Tibial nerve (tissue), 4 donors: ENCODE measurements at regions not wholly inside any gene's neighbourhood (a gene's known extent, or its start where the extent isn't known, plus 50 kb on each side); places are given as distances from the start of the nearest gene placed in this dataset.

ENCODE experiments used
- EP300 ChIP-seq, 2 donors: sonication (generic); formaldehyde crosslinking; IDR thresholded peaks; one replicate each; pipeline ENCODE4 v1.6.1; 2017; ENCODE audit warnings: antibody characterized with exemption in 2 of 2, mild to moderate bottlenecking in 1 of 2
- POLR2A ChIP-seq, 2 donors: fragments of 450-650 bp; IDR thresholded peaks; one replicate each; pipeline ENCODE4 v1.6.1; 2017; ENCODE audit warnings: antibody characterized with exemption in 2 of 2, mild to moderate bottlenecking in 2 of 2, moderate library complexity in 2 of 2
- TF ChIP-seq, protein P1 (sequence below), 5 experiments: fragments of 200-600 bp in 3 of 5; fragments of 450-650 bp in 2 of 5; sonication (generic) in 3 of 5; IDR thresholded peaks; one replicate each; pipeline ENCODE4 v1.5.1; 2016 to 2019; ENCODE audit warnings: antibody characterized with exemption in 5 of 5, mild to moderate bottlenecking in 3 of 5, moderate library complexity in 2 of 5

- no peak for TF ChIP-seq EP300 (IDR thresholded peaks at IDR 0.05)
- TF ChIP-seq, protein P1, sequence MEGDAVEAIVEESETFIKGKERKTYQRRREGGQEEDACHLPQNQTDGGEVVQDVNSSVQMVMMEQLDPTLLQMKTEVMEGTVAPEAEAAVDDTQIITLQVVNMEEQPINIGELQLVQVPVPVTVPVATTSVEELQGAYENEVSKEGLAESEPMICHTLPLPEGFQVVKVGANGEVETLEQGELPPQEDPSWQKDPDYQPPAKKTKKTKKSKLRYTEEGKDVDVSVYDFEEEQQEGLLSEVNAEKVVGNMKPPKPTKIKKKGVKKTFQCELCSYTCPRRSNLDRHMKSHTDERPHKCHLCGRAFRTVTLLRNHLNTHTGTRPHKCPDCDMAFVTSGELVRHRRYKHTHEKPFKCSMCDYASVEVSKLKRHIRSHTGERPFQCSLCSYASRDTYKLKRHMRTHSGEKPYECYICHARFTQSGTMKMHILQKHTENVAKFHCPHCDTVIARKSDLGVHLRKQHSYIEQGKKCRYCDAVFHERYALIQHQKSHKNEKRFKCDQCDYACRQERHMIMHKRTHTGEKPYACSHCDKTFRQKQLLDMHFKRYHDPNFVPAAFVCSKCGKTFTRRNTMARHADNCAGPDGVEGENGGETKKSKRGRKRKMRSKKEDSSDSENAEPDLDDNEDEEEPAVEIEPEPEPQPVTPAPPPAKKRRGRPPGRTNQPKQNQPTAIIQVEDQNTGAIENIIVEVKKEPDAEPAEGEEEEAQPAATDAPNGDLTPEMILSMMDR (IDR thresholded peaks at IDR 0.05): no peak
- TF ChIP-seq POLR2A (IDR thresholded peaks at IDR 0.05): no peak
Measured at GRCh38 chr7:115505136-115505535, 525.4 kb downstream of the TFEC start.
